ENCODE measurements at regions not wholly inside any gene's neighbourhood (a gene's known extent, or its start where the extent isn't known, plus 50 kb on each side); places are given as distances from the start of the nearest gene placed in this dataset.

GRCh38 chr10:123561141-123561440, 105.1 kb upstream of the GPR26 start:
- Histone ChIP-seq H3K9me3 (ENCODE audit: low read length) (no peaks in the 10 kb centered on the region), H2AFZ (ENCODE audit: low read length) (no peak overlapping the region), H4K20me1 (ENCODE audit: insufficient read depth, low read length) (no peaks in the 10 kb centered on the region), H3K79me2 (ENCODE audit: insufficient read depth, low read length) (no peaks in the 10 kb centered on the region), H3K4me1 (ENCODE audit: insufficient read depth, low read length) (no peaks in the 10 kb centered on the region), H3K27me3 (ENCODE audit: control insufficient read depth in 1 of 2, insufficient read depth in 2 of 2, low read length in 2 of 2) (peaks cover 0 to 9% of the 10 kb centered on the region in 2 experiments; a peak in 1 of 5 replicates), H3K9ac (ENCODE audit: insufficient read depth, low read depth, low read length) (no peak overlapping the region), H3K36me3 (replicated peaks in 1 of 2; ENCODE audit: control insufficient read depth in 1 of 2, insufficient read depth in 2 of 2, low read length in 2 of 2) (no peaks in the 10 kb centered on the region), H3K4me3 (replicated peaks in 1 of 3; ENCODE audit: insufficient read depth in 1 of 3, low read depth in 2 of 3, low read length in 3 of 3) (no peak overlapping the region), H3K27ac (ENCODE audit: extremely low read length, insufficient read depth, low read length) (no peak overlapping the region), H3K4me2 (ENCODE audit: low read depth, low read length) (no peak overlapping the region)
- ChIA-PET CTCF (ENCODE audit: low intra/inter-chr PET ratio, low total read pairs) (no interaction called here), POLR2A (no interaction called here)
- intact Hi-C loops (cut with micrococcal nuclease; ENCODE audit: unreplicated experiment) (no loop called here), in situ Hi-C loops (cut with HindIII; ENCODE audit: extremely low pct_ligation_motif_present, low pct_unique_long_range_greater_than_20kb) (loop anchor here (5.0 to 25.0 kb wide), 3 partner anchors 429 to 924 kb away; no protein-coding TSS in a partner anchor)
- FAIRE-seq (no peak), DNase-seq (ENCODE audit: low spot score) (no peak), ATAC-seq (no peak)
- no TSS peak for BruUV-seq (replicated peaks)
- 8% methylated on average over 3 of the region's 4 CpGs for WGBS (ENCODE audit: low lambda C conversion rate)
- no peak for TF ChIP-seq SMAD9 (CRISPR knock-in tag; IDR thresholded peaks at IDR 0.05)
- no peak for TF ChIP-seq ELF4 (CRISPR knock-in tag; IDR thresholded peaks at IDR 0.05; ENCODE audit: borderline replicate concordance)
- no peak for TF ChIP-seq RELA (CRISPR knock-in tag; IDR thresholded peaks at IDR 0.05)
- no peak for TF ChIP-seq GLMP (CRISPR knock-in tag; IDR thresholded peaks at IDR 0.05; ENCODE audit: borderline replicate concordance)
- TF ChIP-seq ZFY (CRISPR knock-in tag; IDR thresholded peaks at IDR 0.05) = no peak
- TF ChIP-seq SCMH1 (CRISPR knock-in tag; IDR thresholded peaks at IDR 0.05; ENCODE audit: borderline replicate concordance) = no peak
- TF ChIP-seq EHMT2 (IDR thresholded peaks at IDR 0.05; ENCODE audit: borderline replicate concordance, low read depth, low read length) = no peak
- no peak for TF ChIP-seq SRY (CRISPR knock-in tag; IDR thresholded peaks at IDR 0.05)
- no peak for TF ChIP-seq EP300 (IDR thresholded peaks at IDR 0.05; ENCODE audit: low read depth in 2 of 2, low read length in 2 of 2)
- no peak for TF ChIP-seq EP300 (CRISPR knock-in tag; IDR thresholded peaks at IDR 0.05; ENCODE audit: borderline replicate concordance)
- TF ChIP-seq TMF1 (CRISPR knock-in tag; IDR thresholded peaks at IDR 0.05; ENCODE audit: low read depth) = no peak
- no peak for TF ChIP-seq PTBP1 (IDR thresholded peaks at IDR 0.05; ENCODE audit: low read depth, low read length, poor library complexity, severe bottlenecking)
- TF ChIP-seq ZNF747 (CRISPR knock-in tag; IDR thresholded peaks at IDR 0.05; ENCODE audit: borderline replicate concordance) = no peak
- no peak for TF ChIP-seq ZNF318 (CRISPR knock-in tag; IDR thresholded peaks at IDR 0.05)
- TF ChIP-seq FLYWCH1 (CRISPR knock-in tag; IDR thresholded peaks at IDR 0.05) = no peak
- no peak for TF ChIP-seq ZNF503 (CRISPR knock-in tag; IDR thresholded peaks at IDR 0.05)

Data from HepG2 (cell line).